AG10803 (cell line): ENCODE measurements at regions not wholly inside any gene's neighbourhood (a gene's known extent, or its start where the extent isn't known, plus 50 kb on each side); places are given as distances from the start of the nearest gene placed in this dataset.

ENCODE experiments used
- DNase-seq: peaks from one replicate; pipeline ENCODE4 v3.0.0; 2010; ENCODE audit warnings: low read depth
- H3K4me3 ChIP-seq: 2 replicates; pipeline ENCODE4 v1.5.1; 2011; ENCODE audit warnings: mild to moderate bottlenecking, low read length, control low read depth
- TF ChIP-seq, protein P1 (sequence below): conservative IDR thresholded peaks from 2 replicates; pipeline ENCODE4 v1.5.1; 2011; ENCODE audit warnings: mild to moderate bottlenecking, low read length, control low read depth, inconsistent platforms

GRCh38 chr6:1538369-1538768 is 71.3 kb upstream of the FOXC1 start:
- TF ChIP-seq, protein P1, sequence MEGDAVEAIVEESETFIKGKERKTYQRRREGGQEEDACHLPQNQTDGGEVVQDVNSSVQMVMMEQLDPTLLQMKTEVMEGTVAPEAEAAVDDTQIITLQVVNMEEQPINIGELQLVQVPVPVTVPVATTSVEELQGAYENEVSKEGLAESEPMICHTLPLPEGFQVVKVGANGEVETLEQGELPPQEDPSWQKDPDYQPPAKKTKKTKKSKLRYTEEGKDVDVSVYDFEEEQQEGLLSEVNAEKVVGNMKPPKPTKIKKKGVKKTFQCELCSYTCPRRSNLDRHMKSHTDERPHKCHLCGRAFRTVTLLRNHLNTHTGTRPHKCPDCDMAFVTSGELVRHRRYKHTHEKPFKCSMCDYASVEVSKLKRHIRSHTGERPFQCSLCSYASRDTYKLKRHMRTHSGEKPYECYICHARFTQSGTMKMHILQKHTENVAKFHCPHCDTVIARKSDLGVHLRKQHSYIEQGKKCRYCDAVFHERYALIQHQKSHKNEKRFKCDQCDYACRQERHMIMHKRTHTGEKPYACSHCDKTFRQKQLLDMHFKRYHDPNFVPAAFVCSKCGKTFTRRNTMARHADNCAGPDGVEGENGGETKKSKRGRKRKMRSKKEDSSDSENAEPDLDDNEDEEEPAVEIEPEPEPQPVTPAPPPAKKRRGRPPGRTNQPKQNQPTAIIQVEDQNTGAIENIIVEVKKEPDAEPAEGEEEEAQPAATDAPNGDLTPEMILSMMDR, result no peak
- DNase-seq, result no peak

GRCh38 chr6:1538810-1539478 is 70.8 kb upstream of the FOXC1 start:
- DNase-seq, result peak; percentile 36
- TF ChIP-seq, protein P1, result no peak
- H3K4me3 ChIP-seq, result no peak overlapping the region

More at GRCh38 chr6:1538369-1538768, 71.3 kb upstream of the FOXC1 start:
- H3K4me3 ChIP-seq, result no peak overlapping the region

- H3K4me3 ChIP-seq, result no peak overlapping the region
- DNase-seq, result no peak
- TF ChIP-seq, protein P1, result no peak
Observed at GRCh38 chr6:1540864-1541521, 68.7 kb upstream of the FOXC1 start.

DNA sequence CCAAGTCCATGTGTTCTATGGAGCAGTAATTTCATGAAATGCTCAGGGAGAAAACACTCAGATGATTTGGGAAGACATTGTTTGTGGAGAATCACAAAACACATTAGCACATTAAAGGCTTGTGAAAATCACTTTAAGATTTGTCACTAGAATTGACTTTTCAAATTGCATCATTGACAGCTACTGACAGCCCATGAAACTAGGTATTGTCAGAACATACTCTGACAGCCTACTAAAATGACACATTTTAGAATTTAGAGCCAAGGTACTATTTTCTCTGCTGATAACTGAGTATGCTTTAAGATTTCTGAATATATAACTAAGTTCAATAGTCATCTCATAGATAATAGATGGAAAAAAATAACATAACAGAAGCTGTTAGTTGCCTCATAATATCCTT is 67.4 kb upstream of the FOXC1 start:
- TF ChIP-seq, protein P1, result no peak
- H3K4me3 ChIP-seq, result no peak overlapping the region
- no peak for DNase-seq

DNA sequence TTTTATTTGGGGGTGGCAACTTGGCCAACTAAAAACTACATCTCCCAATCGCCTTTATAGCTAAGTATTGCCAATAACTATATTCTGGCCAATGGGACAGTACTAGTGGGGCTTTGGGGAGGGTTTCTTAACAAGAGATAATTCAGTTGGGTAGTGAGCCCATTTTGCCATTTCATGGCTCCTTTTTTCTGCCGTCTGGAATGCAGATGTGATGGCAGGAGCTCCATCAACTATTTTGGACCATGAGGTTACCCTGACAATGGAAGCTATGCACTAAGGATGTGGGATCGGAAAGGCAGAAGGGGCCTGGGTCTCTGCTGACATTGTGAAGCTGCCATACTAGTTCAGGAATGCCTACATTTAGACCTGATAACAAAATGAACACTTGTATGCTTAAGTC is 67.0 kb upstream of the FOXC1 start:
- no peak overlapping the region for H3K4me3 ChIP-seq
- TF ChIP-seq, protein P1, result no peak
- no peak for DNase-seq

GRCh38 chr6:1544000-1544399 is 65.7 kb upstream of the FOXC1 start:
- H3K4me3 ChIP-seq, result no peak overlapping the region
- TF ChIP-seq, protein P1, result no peak
- no peak for DNase-seq

- no peak for DNase-seq
- TF ChIP-seq, protein P1, result no peak
Observed at GRCh38 chr6:1544603-1545002, 65.1 kb upstream of the FOXC1 start.

More at GRCh38 chr6:1544603-1545002, 65.1 kb upstream of the FOXC1 start:
- no peak overlapping the region for H3K4me3 ChIP-seq
